ENCODE measurements at regions not wholly inside any gene's neighbourhood (a gene's known extent, or its start where the extent isn't known, plus 50 kb on each side); places are given as distances from the start of the nearest gene placed in this dataset.

DNA sequence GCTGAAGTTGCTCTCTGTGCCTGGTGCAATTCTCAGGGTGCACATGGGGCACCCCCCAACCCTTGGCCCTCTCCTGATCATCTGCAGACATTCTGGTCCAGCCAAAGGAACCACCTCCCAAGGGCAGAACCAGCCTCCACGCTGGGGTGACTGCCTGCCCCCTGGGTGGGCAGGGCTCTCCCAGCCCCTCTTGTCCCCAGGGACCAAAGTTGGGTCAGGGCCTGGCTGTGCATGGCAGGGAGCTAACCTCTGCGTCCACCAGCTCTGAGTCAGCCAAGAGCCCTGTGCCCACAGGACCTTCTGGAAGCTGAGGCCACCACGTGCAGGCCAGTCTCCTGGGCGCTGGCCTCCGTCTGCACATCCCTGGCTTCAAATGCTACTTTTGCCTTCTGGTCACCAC, 101.9 kb downstream of the SIK1 start:
- ATAC-seq, result no peak
- H3K27ac ChIP-seq, result no peak overlapping the region
- H3K4me3 ChIP-seq, result no peak overlapping the region
- intact Hi-C loops (cut with DNase I), result loop anchor here in 1 of 10 donors (10.0 kb wide), 1 partner anchor 330 kb away; the partner anchor contains the start of genes HSF2BP and RRP1B
- no peaks in the 10 kb centered on the region for H3K27me3 ChIP-seq
- peaks cover 0 to 15% (median 0%) of the 10 kb centered on the region in 12 donors for H3K4me1 ChIP-seq
- DNase-seq, result no peak
- 86 to 100% (median 98%) methylated on average over 3 to 5 of the region's 5 CpGs for WGBS, 4 donors
- H3K36me3 ChIP-seq, result no peaks in the 10 kb centered on the region
- TF ChIP-seq, protein P1, sequence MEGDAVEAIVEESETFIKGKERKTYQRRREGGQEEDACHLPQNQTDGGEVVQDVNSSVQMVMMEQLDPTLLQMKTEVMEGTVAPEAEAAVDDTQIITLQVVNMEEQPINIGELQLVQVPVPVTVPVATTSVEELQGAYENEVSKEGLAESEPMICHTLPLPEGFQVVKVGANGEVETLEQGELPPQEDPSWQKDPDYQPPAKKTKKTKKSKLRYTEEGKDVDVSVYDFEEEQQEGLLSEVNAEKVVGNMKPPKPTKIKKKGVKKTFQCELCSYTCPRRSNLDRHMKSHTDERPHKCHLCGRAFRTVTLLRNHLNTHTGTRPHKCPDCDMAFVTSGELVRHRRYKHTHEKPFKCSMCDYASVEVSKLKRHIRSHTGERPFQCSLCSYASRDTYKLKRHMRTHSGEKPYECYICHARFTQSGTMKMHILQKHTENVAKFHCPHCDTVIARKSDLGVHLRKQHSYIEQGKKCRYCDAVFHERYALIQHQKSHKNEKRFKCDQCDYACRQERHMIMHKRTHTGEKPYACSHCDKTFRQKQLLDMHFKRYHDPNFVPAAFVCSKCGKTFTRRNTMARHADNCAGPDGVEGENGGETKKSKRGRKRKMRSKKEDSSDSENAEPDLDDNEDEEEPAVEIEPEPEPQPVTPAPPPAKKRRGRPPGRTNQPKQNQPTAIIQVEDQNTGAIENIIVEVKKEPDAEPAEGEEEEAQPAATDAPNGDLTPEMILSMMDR (IDR thresholded peaks at IDR 0.05), result no peak
- TF ChIP-seq POLR2A (IDR thresholded peaks at IDR 0.05), result no peak
- H3K9me3 ChIP-seq, result no peaks in the 10 kb centered on the region

- no peak for TF ChIP-seq POLR2A (IDR thresholded peaks at IDR 0.05)
- TF ChIP-seq, protein P1 (IDR thresholded peaks at IDR 0.05), result no peak
- no peak overlapping the region for H3K27ac ChIP-seq
- 93 to 95% (median 94%) methylated on average over 12 to 14 of the region's 14 CpGs for WGBS, 4 donors
- ATAC-seq, result no peak
- no peaks in the 10 kb centered on the region for H3K27me3 ChIP-seq
- no peaks in the 10 kb centered on the region for H3K9me3 ChIP-seq
- H3K4me3 ChIP-seq, result no peak overlapping the region
- no peaks in the 10 kb centered on the region for H3K36me3 ChIP-seq
- intact Hi-C loops (cut with DNase I), result loop anchor here in 1 of 10 donors (5.0 to 10.0 kb wide), 2 partner anchors 37 to 330 kb away; partner anchors contain the start of genes HSF2BP and RRP1B
- DNase-seq, result no peak
- peaks cover 0 to 19% (median 1%) of the 10 kb centered on the region in 12 donors for H3K4me1 ChIP-seq
Measured at GRCh38 chr21:43324596-43324995, 102.3 kb downstream of the SIK1 start.

GRCh38 chr21:43323244-43324005, 103.5 kb downstream of the SIK1 start:
- peak; percentile 84 to 88 (median 86) for ATAC-seq
- no peak for TF ChIP-seq POLR2A (IDR thresholded peaks at IDR 0.05)
- TF ChIP-seq, protein P1 (IDR thresholded peaks at IDR 0.05), result no peak
- 37 to 60% (median 55%) methylated on average over 14 to 23 of the region's 23 CpGs for WGBS, 4 donors
- Histone ChIP-seq H3K9me3 (peaks cover 0 to under 1% (median 0%) of the 10 kb centered on the region in 12 donors), H3K4me1 (peaks cover 0 to 23% (median 1%) of the 10 kb centered on the region in 12 donors), H3K36me3 (no peaks in the 10 kb centered on the region), H3K4me3 (no peak overlapping the region), H3K27ac (peak overlapping the region in 8 of 12 donors; percentile 42 to 76 (median 66)), H3K27me3 (no peaks in the 10 kb centered on the region)
- DNase-seq, result peak; percentile 77 to 89 (median 86)
- intact Hi-C loops (cut with DNase I), result loop anchor here in 1 of 10 donors (5.0 to 10.0 kb wide), 2 partner anchors 36 to 331 kb away; partner anchors contain the start of genes HSF2BP and RRP1B

- no peaks in the 10 kb centered on the region for H3K36me3 ChIP-seq
- ATAC-seq (peak; percentile 5 to 18 (median 16)), DNase-seq (no peak)
- intact Hi-C loops (cut with DNase I), result loop anchor here in 1 of 10 donors (5.0 to 10.0 kb wide), 2 partner anchors 36 to 332 kb away; partner anchors contain the start of genes HSF2BP and RRP1B
- peaks cover 0 to 23% (median 1%) of the 10 kb centered on the region in 12 donors for H3K4me1 ChIP-seq
- peaks cover 0 to 7% (median 0%) of the 10 kb centered on the region in 12 donors for H3K9me3 ChIP-seq
- no peak overlapping the region for H3K4me3 ChIP-seq
- 72 to 84% (median 78%) methylated on average over 7 to 8 of the region's 8 CpGs for WGBS, 4 donors
- H3K27me3 ChIP-seq, result no peaks in the 10 kb centered on the region
- TF ChIP-seq POLR2A (IDR thresholded peaks at IDR 0.05), result no peak
- TF ChIP-seq, protein P1 (IDR thresholded peaks at IDR 0.05), result no peak
- peak overlapping the region in 8 of 12 donors; percentile 42 to 76 (median 66) for H3K27ac ChIP-seq
Measured at GRCh38 chr21:43322805-43323204, 104.1 kb downstream of the SIK1 start.
